Cardiac muscle cell (in vitro differentiated cells and primary cell): ENCODE measurements at regions not wholly inside any gene's neighbourhood (a gene's known extent, or its start where the extent isn't known, plus 50 kb on each side); places are given as distances from the start of the nearest gene placed in this dataset.

ENCODE experiments used
- DNase-seq, 2 donors: peaks; one replicate each; pipeline versions ENCODE4 v3.0.0 to v3.0.0-alpha.2; 2010 to 2017; ENCODE audit warnings: low read depth in 1 of 2, low spot score in 1 of 2
- H3K27ac ChIP-seq: fragments of 200-600 bp; sonication (generic); 2 replicates; pipeline ENCODE4 v1.5.1; 2016
- H3K27me3 ChIP-seq: fragments of 200-600 bp; sonication (generic); 2 replicates; pipeline ENCODE4 v1.6.0; 2016; ENCODE audit warnings: control low read depth
- H3K36me3 ChIP-seq: fragments of 200-600 bp; sonication (generic); 2 replicates; pipeline ENCODE4 v1.5.1; 2016; ENCODE audit warnings: control low read depth
- H3K4me1 ChIP-seq: fragments of 200-600 bp; sonication (generic); 2 replicates; pipeline ENCODE4 v1.8.1; 2017; ENCODE audit warnings: low read depth, mild to moderate bottlenecking, mixed run types
- H3K4me3 ChIP-seq: fragments of 200-600 bp; sonication (generic); 2 replicates; pipeline ENCODE4 v1.5.1; 2016; ENCODE audit warnings: mild to moderate bottlenecking
- H3K9me3 ChIP-seq: fragments of 200-600 bp; sonication (generic); 2 replicates; pipeline ENCODE4 v1.5.1; 2017; ENCODE audit warnings: low read depth, mild to moderate bottlenecking, control low read depth
- CTCF ChIP-seq: IDR thresholded peaks from 2 replicates; pipeline ENCODE4 v1.5.1; 2012; ENCODE audit warnings: low read depth, mild to moderate bottlenecking, low read length

GRCh38 chr10:7077880-7078279 is 333.0 kb downstream of the SFMBT2 start:
- H3K9me3 ChIP-seq, result no peaks in the 10 kb centered on the region
- no peaks in the 10 kb centered on the region for H3K4me1 ChIP-seq
- TF ChIP-seq CTCF, result no peak
- H3K36me3 ChIP-seq, result no peaks in the 10 kb centered on the region
- no peak for DNase-seq
- H3K27ac ChIP-seq, result no peak overlapping the region
- no peaks in the 10 kb centered on the region for H3K27me3 ChIP-seq
- no peak overlapping the region for H3K4me3 ChIP-seq

- TF ChIP-seq CTCF, result no peak
- Histone ChIP-seq H3K27ac (no peak overlapping the region), H3K4me1 (no peaks in the 10 kb centered on the region), H3K9me3 (no peaks in the 10 kb centered on the region), H3K36me3 (no peaks in the 10 kb centered on the region), H3K27me3 (no peaks in the 10 kb centered on the region), H3K4me3 (no peak overlapping the region)
- no peak for DNase-seq
These were observed 335.0 kb downstream of the SFMBT2 start for GRCh38 chr10:7075851-7076250.

- Histone ChIP-seq H3K4me1 (no peaks in the 10 kb centered on the region), H3K27me3 (no peaks in the 10 kb centered on the region), H3K4me3 (no peak overlapping the region), H3K27ac (no peak overlapping the region), H3K36me3 (no peaks in the 10 kb centered on the region), H3K9me3 (no peaks in the 10 kb centered on the region)
- DNase-seq, result no peak
- no peak for TF ChIP-seq CTCF
These were observed 335.7 kb downstream of the SFMBT2 start for GRCh38 chr10:7075110-7075509.

- no peak for TF ChIP-seq CTCF
- Histone ChIP-seq H3K4me3 (no peak overlapping the region), H3K27ac (no peak overlapping the region), H3K27me3 (no peaks in the 10 kb centered on the region), H3K36me3 (no peaks in the 10 kb centered on the region), H3K9me3 (no peaks in the 10 kb centered on the region), H3K4me1 (no peaks in the 10 kb centered on the region)
- DNase-seq, result no peak
These were observed 339.4 kb downstream of the SFMBT2 start for GRCh38 chr10:7071421-7071820.

GRCh38 chr10:7070950-7071349 is 339.9 kb downstream of the SFMBT2 start:
- no peaks in the 10 kb centered on the region for H3K36me3 ChIP-seq
- no peak for TF ChIP-seq CTCF
- H3K27me3 ChIP-seq, result no peaks in the 10 kb centered on the region
- H3K4me3 ChIP-seq, result no peak overlapping the region
- no peak for DNase-seq
- no peak overlapping the region for H3K27ac ChIP-seq
- no peaks in the 10 kb centered on the region for H3K4me1 ChIP-seq
- H3K9me3 ChIP-seq, result no peaks in the 10 kb centered on the region

GRCh38 chr10:7069706-7070105 is 341.1 kb downstream of the SFMBT2 start:
- Histone ChIP-seq H3K9me3 (no peaks in the 10 kb centered on the region), H3K36me3 (no peaks in the 10 kb centered on the region), H3K4me1 (no peaks in the 10 kb centered on the region), H3K4me3 (no peak overlapping the region), H3K27me3 (no peaks in the 10 kb centered on the region), H3K27ac (no peak overlapping the region)
- TF ChIP-seq CTCF, result no peak
- DNase-seq, result no peak
